ENCODE measurements at regions not wholly inside any gene's neighbourhood (a gene's known extent, or its start where the extent isn't known, plus 50 kb on each side); places are given as distances from the start of the nearest gene placed in this dataset.

DNA sequence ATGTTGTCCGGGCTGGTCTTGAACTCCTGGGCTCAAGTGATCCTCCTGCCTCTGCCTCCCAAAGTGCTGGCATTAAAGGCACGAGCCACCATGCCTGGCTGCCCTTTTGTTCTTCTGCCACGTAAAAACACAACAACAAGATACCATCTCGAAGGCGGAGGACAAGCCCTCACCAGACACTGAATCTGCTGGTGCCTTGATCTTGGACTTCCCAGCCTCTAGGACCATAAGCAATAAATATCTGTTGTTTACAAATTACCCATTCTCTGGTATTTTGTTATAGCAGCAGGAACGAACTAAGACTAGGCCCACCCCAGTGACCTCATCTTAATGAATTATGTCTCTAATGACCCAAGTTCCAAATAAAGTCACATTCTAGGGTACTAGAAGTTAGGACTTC is 128.4 kb upstream of the CACNA1A start:
- TF ChIP-seq, protein P1, sequence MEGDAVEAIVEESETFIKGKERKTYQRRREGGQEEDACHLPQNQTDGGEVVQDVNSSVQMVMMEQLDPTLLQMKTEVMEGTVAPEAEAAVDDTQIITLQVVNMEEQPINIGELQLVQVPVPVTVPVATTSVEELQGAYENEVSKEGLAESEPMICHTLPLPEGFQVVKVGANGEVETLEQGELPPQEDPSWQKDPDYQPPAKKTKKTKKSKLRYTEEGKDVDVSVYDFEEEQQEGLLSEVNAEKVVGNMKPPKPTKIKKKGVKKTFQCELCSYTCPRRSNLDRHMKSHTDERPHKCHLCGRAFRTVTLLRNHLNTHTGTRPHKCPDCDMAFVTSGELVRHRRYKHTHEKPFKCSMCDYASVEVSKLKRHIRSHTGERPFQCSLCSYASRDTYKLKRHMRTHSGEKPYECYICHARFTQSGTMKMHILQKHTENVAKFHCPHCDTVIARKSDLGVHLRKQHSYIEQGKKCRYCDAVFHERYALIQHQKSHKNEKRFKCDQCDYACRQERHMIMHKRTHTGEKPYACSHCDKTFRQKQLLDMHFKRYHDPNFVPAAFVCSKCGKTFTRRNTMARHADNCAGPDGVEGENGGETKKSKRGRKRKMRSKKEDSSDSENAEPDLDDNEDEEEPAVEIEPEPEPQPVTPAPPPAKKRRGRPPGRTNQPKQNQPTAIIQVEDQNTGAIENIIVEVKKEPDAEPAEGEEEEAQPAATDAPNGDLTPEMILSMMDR (IDR thresholded peaks at IDR 0.05; ENCODE audit: borderline replicate concordance, extremely low read depth, low read length, poor library complexity, severe bottlenecking), result no peak
- no peak for TF ChIP-seq EZH2 (IDR thresholded peaks at IDR 0.05; ENCODE audit: borderline replicate concordance, low read depth, low read length, severe bottlenecking)
